ENCODE measurements at regions not wholly inside any gene's neighbourhood (a gene's known extent, or its start where the extent isn't known, plus 50 kb on each side); places are given as distances from the start of the nearest gene placed in this dataset.

GRCh38 chr3:150210461-150211110 is 197.5 kb upstream of the TSC22D2 start:
- Histone ChIP-seq H3K27me3 (ENCODE audit: control insufficient read depth, insufficient read depth, low read length) (peaks cover 2% of the 10 kb centered on the region), H3K4me3 (ENCODE audit: low read length) (no peak overlapping the region), H3K36me3 (ENCODE audit: control insufficient read depth, insufficient read depth, low read length) (no peaks in the 10 kb centered on the region), H3K4me1 (ENCODE audit: control insufficient read depth, insufficient read depth, low read length) (no peaks in the 10 kb centered on the region), H3K27ac (ENCODE audit: low read length) (no peak overlapping the region), H3K9me3 (ENCODE audit: control insufficient read depth, insufficient read depth, low read length) (no peaks in the 10 kb centered on the region)
- ATAC-seq (no peak), DNase-seq (no peak)
- Mint-ChIP-seq H3K36me3 (no peaks in the 10 kb centered on the region), H3K4me1 (peaks cover 0 to 3% of the 10 kb centered on the region in 2 donors), H3K9me3 (no peaks in the 10 kb centered on the region), H3K27ac (no peak overlapping the region), H3K27me3 (ENCODE audit: low read depth in 2 of 2) (peaks cover 12 to 20% of the 10 kb centered on the region in 2 donors), H3K4me3 (no peak overlapping the region)
- 77% methylated on average over 4 of the region's 4 CpGs for WGBS (ENCODE audit: insufficient coverage)
- intact Hi-C loops (cut with micrococcal nuclease) = no loop called here
- no peak for TF ChIP-seq CTCF (IDR thresholded peaks at IDR 0.05)

GRCh38 chr3:150203273-150203672 is 204.8 kb upstream of the TSC22D2 start:
- intact Hi-C loops (cut with micrococcal nuclease) = no loop called here
- 85% methylated on average over 5 of the region's 5 CpGs for WGBS (ENCODE audit: insufficient coverage)
- no peak for TF ChIP-seq CTCF (IDR thresholded peaks at IDR 0.05)
- Histone ChIP-seq H3K27me3 (ENCODE audit: control insufficient read depth, insufficient read depth, low read length) (no peaks in the 10 kb centered on the region), H3K4me1 (ENCODE audit: control insufficient read depth, insufficient read depth, low read length) (no peaks in the 10 kb centered on the region), H3K4me3 (ENCODE audit: low read length) (no peak overlapping the region), H3K27ac (ENCODE audit: low read length) (no peak overlapping the region), H3K36me3 (ENCODE audit: control insufficient read depth, insufficient read depth, low read length) (no peaks in the 10 kb centered on the region), H3K9me3 (ENCODE audit: control insufficient read depth, insufficient read depth, low read length) (no peaks in the 10 kb centered on the region)
- no peaks in the 10 kb centered on the region for H3K9me3 Mint-ChIP-seq
- H3K4me3 Mint-ChIP-seq = no peak overlapping the region
- ATAC-seq (no peak), DNase-seq (no peak)
- no peaks in the 10 kb centered on the region for H3K4me1 Mint-ChIP-seq
- peaks cover 9 to 32% of the 10 kb centered on the region in 2 donors for H3K27me3 Mint-ChIP-seq (ENCODE audit: low read depth in 2 of 2)
- no peak overlapping the region for H3K27ac Mint-ChIP-seq
- no peaks in the 10 kb centered on the region for H3K36me3 Mint-ChIP-seq

GRCh38 chr3:150202711-150203110 is 205.4 kb upstream of the TSC22D2 start:
- H3K27me3 ChIP-seq (ENCODE audit: control insufficient read depth, insufficient read depth, low read length) = no peaks in the 10 kb centered on the region
- no peaks in the 10 kb centered on the region for H3K4me1 Mint-ChIP-seq
- H3K27ac Mint-ChIP-seq = no peak overlapping the region
- no peaks in the 10 kb centered on the region for H3K9me3 Mint-ChIP-seq
- H3K27ac ChIP-seq (ENCODE audit: low read length) = no peak overlapping the region
- H3K4me1 ChIP-seq (ENCODE audit: control insufficient read depth, insufficient read depth, low read length) = no peaks in the 10 kb centered on the region
- H3K36me3 ChIP-seq (ENCODE audit: control insufficient read depth, insufficient read depth, low read length) = no peaks in the 10 kb centered on the region
- no peaks in the 10 kb centered on the region for H3K36me3 Mint-ChIP-seq
- ATAC-seq (no peak), DNase-seq (no peak)
- H3K27me3 Mint-ChIP-seq (ENCODE audit: low read depth in 2 of 2) = peaks cover 12 to 34% of the 10 kb centered on the region in 2 donors
- no peak for TF ChIP-seq CTCF (IDR thresholded peaks at IDR 0.05)
- H3K9me3 ChIP-seq (ENCODE audit: control insufficient read depth, insufficient read depth, low read length) = no peaks in the 10 kb centered on the region
- 80% methylated on average over 1 of the region's 1 CpG for WGBS (ENCODE audit: insufficient coverage)
- intact Hi-C loops (cut with micrococcal nuclease) = no loop called here
- no peak overlapping the region for H3K4me3 Mint-ChIP-seq
- H3K4me3 ChIP-seq (ENCODE audit: low read length) = no peak overlapping the region

GRCh38 chr3:150194957-150195356 is 213.1 kb upstream of the TSC22D2 start:
- no peaks in the 10 kb centered on the region for H3K4me1 ChIP-seq (ENCODE audit: control insufficient read depth, insufficient read depth, low read length)
- intact Hi-C loops (cut with micrococcal nuclease) = no loop called here
- H3K27me3 ChIP-seq (ENCODE audit: control insufficient read depth, insufficient read depth, low read length) = no peaks in the 10 kb centered on the region
- H3K4me3 Mint-ChIP-seq = no peak overlapping the region
- DNase-seq = no peak
- H3K9me3 Mint-ChIP-seq = no peaks in the 10 kb centered on the region
- H3K27ac Mint-ChIP-seq = no peak overlapping the region
- no peaks in the 10 kb centered on the region for H3K4me1 Mint-ChIP-seq
- TF ChIP-seq CTCF (IDR thresholded peaks at IDR 0.05) = no peak
- no peaks in the 10 kb centered on the region for H3K36me3 ChIP-seq (ENCODE audit: control insufficient read depth, insufficient read depth, low read length)
- no peaks in the 10 kb centered on the region for H3K36me3 Mint-ChIP-seq
- H3K4me3 ChIP-seq (ENCODE audit: low read length) = no peak overlapping the region
- ATAC-seq = no peak
- peaks cover 19 to 60% of the 10 kb centered on the region in 2 donors for H3K27me3 Mint-ChIP-seq (ENCODE audit: low read depth in 2 of 2)
- H3K27ac ChIP-seq (ENCODE audit: low read length) = no peak overlapping the region
- no peaks in the 10 kb centered on the region for H3K9me3 ChIP-seq (ENCODE audit: control insufficient read depth, insufficient read depth, low read length)

Measured in natural killer cell (primary cell).